ENCODE measurements at regions not wholly inside any gene's neighbourhood (a gene's known extent, or its start where the extent isn't known, plus 50 kb on each side); places are given as distances from the start of the nearest gene placed in this dataset.
"Not testable (repeated sequence)": the region's sequence is repeated elsewhere in the genome, so short reads cannot be mapped to it uniquely, and the experiment has no call there.

- DNase-seq (ENCODE audit: low read depth, low spot score): no peak
Measured at GRCh38 chr6:6863970-6864639, 243.7 kb upstream of the RREB1 start.

DNA sequence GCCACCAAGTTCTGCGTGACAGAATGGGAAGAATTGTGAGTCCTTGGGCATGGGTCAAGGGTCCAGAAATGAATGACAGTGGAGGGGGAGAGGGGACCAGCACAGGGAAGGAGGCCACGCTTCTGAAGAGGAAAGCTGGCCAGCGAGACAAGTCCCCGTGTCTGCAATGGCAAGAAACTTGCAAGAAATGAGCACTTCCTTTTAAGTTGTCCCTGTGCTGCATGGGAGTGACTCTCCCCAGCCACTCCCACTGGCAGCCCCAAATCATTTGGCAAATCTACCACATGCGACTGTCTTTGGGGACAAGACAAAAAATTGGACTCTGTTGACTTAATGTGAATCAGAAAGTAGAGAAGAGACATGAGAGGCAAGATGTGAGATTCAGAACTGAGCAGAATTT is 242.2 kb upstream of the RREB1 start:
- no peak for DNase-seq (ENCODE audit: low read depth, low spot score)

- no peak for DNase-seq (ENCODE audit: low read depth, low spot score)
Measured at GRCh38 chr6:6866656-6867403, 240.9 kb upstream of the RREB1 start.

- no peak for DNase-seq (ENCODE audit: low read depth, low spot score)
Measured at GRCh38 chr6:6867404-6867799, 240.4 kb upstream of the RREB1 start.

DNA sequence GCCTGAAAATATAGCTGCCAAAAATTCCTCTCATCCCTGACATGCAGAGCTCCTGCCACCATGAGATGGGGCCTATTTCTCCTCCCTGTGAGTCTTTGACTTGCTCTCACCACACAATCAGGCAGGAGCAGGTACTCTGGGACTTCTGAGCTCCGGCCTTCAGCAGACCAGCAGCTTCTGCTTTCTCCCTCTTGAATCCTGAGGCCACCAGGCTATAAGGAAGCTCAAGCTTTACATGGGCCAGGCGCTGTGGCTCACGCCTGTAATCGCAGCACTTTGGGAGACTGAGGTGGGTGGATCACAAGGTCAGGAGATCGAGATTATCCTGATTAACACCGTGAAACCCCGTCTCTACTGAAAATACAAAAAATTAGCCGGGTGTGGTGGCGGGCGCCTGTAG is 238.7 kb upstream of the RREB1 start:
- no peak for DNase-seq (ENCODE audit: low read depth, low spot score)

GRCh38 chr6:6870921-6871320 is 236.8 kb upstream of the RREB1 start:
- no peak for DNase-seq (ENCODE audit: low read depth, low spot score)

DNA sequence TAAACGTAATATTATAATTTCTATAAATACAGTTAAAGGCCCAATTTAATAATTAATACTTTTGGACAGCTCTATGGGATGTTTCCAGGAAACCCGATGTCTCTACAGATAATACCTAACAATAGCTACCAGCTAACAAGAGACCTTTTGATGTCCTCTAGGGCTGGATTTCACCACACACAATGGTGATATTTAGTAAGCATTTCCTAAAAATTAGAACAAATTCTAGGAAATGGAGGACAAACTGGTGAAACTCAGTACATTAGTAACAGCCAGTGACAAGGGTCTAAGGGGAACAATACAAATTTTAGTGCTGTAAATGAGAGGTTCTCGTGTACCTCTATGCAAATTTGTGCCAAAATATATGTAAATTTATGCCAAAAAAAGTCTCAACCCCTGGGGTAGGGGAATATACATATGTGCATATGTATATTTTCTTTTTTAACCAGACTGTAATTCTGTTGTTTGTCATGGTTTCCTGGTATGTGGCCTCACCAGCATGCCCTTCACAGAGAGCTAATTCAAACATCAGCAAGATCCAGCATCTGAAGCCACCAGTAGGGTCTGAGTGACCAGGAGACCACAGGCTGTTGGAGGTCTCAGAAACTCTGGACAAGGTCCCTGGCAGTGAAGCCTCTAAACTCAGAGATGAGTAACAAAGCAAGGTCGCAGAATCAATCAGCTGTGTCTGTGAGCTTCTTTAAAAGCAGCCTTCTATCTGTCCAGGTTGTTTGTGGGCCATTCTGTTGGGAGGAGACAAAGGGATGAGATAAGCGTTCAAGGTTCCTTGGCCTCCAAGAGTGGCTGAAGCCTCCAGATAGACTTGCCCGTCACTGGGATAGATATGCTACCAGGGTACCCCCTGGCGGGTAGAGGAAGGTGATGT is 235.1 kb upstream of the RREB1 start:
- DNase-seq (ENCODE audit: low read depth, low spot score): no peak

GRCh38 chr6:6873778-6874177 is 234.0 kb upstream of the RREB1 start:
- DNase-seq (ENCODE audit: low read depth, low spot score): no peak

GRCh38 chr6:6875818-6876470 is 231.8 kb upstream of the RREB1 start:
- DNase-seq (ENCODE audit: low read depth, low spot score): no peak

- not testable (repeated sequence) for DNase-seq (ENCODE audit: low read depth, low spot score)
Measured at GRCh38 chr6:6877792-6878191, 230.0 kb upstream of the RREB1 start.

- DNase-seq (ENCODE audit: low read depth, low spot score): no peak
Measured at GRCh38 chr6:6878887-6879585, 228.7 kb upstream of the RREB1 start.

GRCh38 chr6:6879586-6879974 is 228.2 kb upstream of the RREB1 start:
- DNase-seq (ENCODE audit: low read depth, low spot score): not testable (repeated sequence)

- DNase-seq (ENCODE audit: low read depth, low spot score): no peak
Measured at GRCh38 chr6:6880745-6881437, 226.9 kb upstream of the RREB1 start.

DNA sequence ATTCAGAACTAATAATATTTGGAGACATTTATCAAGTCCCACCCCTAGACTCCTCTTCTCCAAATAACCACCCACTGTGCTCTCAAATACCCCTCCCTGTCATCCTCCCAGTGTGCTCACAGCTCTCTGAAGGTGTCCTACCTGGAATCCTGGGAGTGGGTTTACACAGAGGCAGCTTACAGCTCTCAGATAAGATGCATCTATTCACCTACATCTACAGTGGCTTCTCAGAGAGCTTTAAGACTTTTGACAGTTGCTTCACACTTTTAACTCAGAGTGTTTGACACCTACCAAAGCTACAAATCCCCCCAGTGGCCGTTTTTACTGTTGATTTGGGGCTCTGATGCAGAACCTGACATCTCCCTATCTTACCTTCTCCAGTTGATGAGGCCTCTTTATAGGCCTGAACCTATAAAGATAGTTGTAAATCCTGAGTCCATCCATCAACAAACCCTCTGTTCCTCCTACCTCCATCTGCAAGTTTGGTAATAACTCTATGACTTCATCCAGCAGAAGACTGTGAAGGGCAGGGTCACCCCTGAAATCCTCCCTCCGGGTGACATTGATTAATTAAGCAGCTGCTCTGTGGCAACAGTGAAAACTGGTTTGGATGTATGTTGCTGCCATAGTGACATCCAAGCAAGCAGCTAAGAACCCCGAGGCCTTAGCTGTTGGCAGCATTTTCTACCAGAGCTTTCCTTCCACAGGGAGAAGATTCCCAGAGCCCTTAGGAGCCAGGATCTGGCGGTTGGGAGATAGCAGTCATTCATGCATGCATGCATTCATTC is 226.1 kb upstream of the RREB1 start:
- no peak for DNase-seq (ENCODE audit: low read depth, low spot score)

DNA sequence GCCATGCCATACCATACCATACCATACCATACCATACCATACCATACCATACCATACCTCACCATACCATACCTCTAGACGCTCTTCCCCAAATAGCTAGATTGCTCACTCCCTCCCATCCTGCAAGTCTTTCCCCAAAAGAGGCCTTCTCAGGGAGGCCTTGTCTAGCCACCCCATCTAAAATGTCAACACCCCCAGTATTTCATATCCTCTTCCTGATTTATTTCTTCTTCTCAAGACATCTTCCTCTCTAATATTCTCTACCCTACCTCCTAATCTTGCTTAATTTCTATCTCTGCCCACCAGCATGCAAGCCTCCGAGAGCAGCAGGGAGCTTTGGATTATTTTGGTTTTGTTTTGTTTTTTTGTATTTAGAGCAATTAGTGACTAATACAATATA is 225.2 kb upstream of the RREB1 start:
- DNase-seq (ENCODE audit: low read depth, low spot score): no peak

- DNase-seq (ENCODE audit: low read depth, low spot score): no peak
Measured at GRCh38 chr6:6883011-6883410, 224.8 kb upstream of the RREB1 start.

DNA sequence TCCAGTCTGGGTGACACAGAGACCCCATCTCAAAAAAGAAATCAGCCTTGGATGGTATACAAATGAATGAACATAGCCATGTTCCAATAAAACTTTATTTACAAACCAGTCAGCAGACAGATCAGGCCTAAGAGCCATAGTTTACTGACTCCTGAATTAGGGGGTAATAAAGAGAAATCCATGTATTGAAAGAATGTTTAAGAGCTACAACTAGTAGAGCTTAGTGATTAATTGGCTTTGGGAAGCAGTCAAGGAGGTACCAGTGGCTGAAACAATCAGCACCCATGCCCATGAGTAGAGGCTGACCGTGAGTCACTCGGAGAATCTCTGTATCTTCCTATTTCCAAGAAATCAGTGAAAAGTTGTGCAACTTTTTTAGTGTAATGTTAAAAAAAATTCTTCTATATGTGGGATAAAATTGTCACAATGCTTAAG is 223.6 kb upstream of the RREB1 start:
- no peak for DNase-seq (ENCODE audit: low read depth, low spot score)

DNA sequence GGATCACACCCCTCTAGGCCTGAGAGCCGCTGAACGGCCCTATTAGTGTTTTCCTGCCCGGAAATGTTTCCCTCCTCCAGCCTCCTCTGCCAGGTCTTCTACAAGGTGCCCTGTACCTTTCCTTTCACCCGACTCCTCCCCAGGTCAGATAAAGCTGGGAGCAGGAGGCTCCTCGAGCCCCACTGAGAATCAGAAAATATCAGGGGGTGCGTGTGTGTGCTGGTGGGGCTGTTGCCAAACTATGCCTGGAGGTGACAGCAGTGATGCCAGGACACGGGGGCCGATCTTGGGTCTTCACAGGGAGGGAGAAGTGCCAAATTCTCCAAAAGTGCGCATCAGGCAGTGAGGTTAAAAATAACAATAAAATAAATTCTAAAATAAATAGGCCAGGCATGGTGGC is 222.8 kb upstream of the RREB1 start:
- no peak for DNase-seq (ENCODE audit: low read depth, low spot score)

DNA sequence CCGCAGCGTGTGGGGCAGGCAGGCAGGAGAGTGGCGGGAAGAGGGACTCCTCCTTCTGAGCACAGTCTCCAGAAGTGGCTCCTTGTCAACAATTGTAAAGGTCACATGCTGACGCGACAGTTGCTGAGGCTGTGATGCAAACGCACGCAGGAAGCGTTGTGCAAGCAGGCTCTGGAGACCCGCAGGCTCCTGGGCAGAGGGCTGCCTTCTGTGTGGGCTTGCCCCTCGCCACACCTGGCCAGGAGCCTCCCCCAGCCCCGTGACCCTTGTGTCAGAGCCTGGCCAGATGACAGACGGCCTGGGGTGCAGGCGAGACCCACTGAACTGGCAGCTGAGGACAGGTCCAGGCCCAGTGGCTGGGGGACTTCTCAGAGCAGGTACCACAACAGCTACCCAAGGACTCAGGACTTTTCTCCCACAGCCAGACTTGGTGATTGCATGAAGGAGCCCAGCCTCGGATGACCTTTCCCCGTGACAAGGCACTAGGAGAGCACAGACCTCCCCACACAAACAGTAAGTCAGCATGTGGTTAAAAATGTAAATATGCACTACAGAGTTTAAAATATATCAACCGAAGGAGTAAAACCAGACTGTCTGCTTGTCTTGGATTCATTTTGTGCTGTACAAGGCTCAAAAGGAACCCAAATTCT is 222.1 kb upstream of the RREB1 start:
- no peak for DNase-seq (ENCODE audit: low read depth, low spot score)

All from brain pericyte (primary cell).